Fibroblast of mammary gland (primary cell): ENCODE measurements at regions not wholly inside any gene's neighbourhood (a gene's known extent, or its start where the extent isn't known, plus 50 kb on each side); places are given as distances from the start of the nearest gene placed in this dataset.
A peak's percentile ranks its signal among the peaks of the same experiment; 100 is the strongest.

Experiments used
- DNase-seq: peaks from one replicate; pipeline ENCODE4 v3.0.0-alpha.2; 2010; ENCODE audit warnings: low read depth
- H3K4me3 ChIP-seq: 2 replicates; pipeline ENCODE4 v1.5.1; 2011; ENCODE audit warnings: low read depth, mild to moderate bottlenecking, low read length, moderate library complexity; ENCODE audit not compliant: control insufficient read depth
- CTCF ChIP-seq: conservative IDR thresholded peaks from 2 replicates; pipeline ENCODE4 v1.5.1; 2011; ENCODE audit warnings: low read depth, low read length, inconsistent platforms; ENCODE audit not compliant: control insufficient read depth, insufficient read depth

- DNase-seq = peak; percentile 82
- TF ChIP-seq CTCF = no peak
- no peak overlapping the region for H3K4me3 ChIP-seq
Observed at GRCh38 chr12:46921764-46922133, 96.0 kb upstream of the SLC38A4 start.

- peak; percentile 29 for DNase-seq
- TF ChIP-seq CTCF = no peak
- H3K4me3 ChIP-seq = no peak overlapping the region
Observed at GRCh38 chr12:46926526-46926925, 100.7 kb upstream of the SLC38A4 start.

- no peak for DNase-seq
- H3K4me3 ChIP-seq = no peak overlapping the region
- no peak for TF ChIP-seq CTCF
Observed at GRCh38 chr12:46930101-46930500, 104.3 kb upstream of the SLC38A4 start.

- TF ChIP-seq CTCF = peak; percentile 68
- DNase-seq = peak; percentile 76
- no peak overlapping the region for H3K4me3 ChIP-seq
Observed at GRCh38 chr12:46933947-46934346, 108.2 kb upstream of the SLC38A4 start.

GRCh38 chr12:46934374-46935111, 108.7 kb upstream of the SLC38A4 start:
- no peak overlapping the region for H3K4me3 ChIP-seq
- no peak for DNase-seq
- no peak for TF ChIP-seq CTCF

- no peak for DNase-seq
- no peak overlapping the region for H3K4me3 ChIP-seq
- TF ChIP-seq CTCF = no peak
Observed at GRCh38 chr12:46935271-46935847, 109.6 kb upstream of the SLC38A4 start.

- no peak for TF ChIP-seq CTCF
- no peak overlapping the region for H3K4me3 ChIP-seq
- DNase-seq = no peak
Observed at GRCh38 chr12:46936042-46936441, 110.2 kb upstream of the SLC38A4 start.
